HG03521 (cell line): ENCODE measurements at regions not wholly inside any gene's neighbourhood (a gene's known extent, or its start where the extent isn't known, plus 50 kb on each side); places are given as distances from the start of the nearest gene placed in this dataset.
"Not testable (repeated sequence)": the region's sequence is repeated elsewhere in the genome, so short reads cannot be mapped to it uniquely, and the experiment has no call there.

Experiments used
- ATAC-seq: cut with Tn5 transposase; IDR thresholded peaks from one replicate; pipeline ENCODE4 v1.9.1; 2021; ENCODE audit warnings: mild to moderate bottlenecking, moderate library complexity; ENCODE audit not compliant: unreplicated experiment

GRCh38 chr16:59392911-59393310 is 658.8 kb upstream of the GOT2 start:
- no peak for ATAC-seq

DNA sequence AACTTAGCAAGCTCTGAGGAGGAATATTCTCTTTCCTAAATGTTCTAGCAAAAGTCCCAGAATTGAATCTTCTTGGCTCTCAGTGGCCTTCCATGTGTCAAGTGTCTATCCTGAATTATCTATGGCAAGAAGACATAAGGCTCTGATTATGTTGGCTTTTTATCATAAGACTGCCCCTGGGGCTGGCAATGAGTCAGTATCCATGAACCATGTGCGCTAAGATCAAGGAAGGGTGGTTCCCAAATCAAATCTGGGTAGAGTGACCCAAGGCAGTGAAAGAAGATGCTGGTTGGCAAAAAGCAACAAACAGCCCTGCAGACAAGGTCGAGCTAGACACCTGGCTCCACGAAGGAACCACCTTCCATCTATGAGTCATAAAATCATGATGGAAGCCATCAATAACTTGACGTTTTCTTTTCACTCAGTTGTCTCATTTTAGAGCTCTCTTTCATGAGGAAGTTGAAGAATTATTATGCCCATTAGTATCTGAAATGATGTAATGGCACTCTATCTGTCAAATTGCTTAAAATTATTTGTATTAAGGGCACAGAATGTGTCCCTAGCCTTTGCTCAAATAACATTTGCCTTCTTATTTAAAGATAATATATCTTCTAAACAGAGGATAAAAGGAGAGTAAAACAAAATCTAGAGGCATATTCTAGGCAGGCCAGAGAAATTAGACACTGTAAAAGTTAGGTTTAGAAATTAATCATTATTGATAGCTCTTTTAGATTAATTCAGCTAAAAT is 657.7 kb upstream of the GOT2 start:
- ATAC-seq, result no peak

GRCh38 chr16:59385959-59386358 is 651.8 kb upstream of the GOT2 start:
- no peak for ATAC-seq

DNA sequence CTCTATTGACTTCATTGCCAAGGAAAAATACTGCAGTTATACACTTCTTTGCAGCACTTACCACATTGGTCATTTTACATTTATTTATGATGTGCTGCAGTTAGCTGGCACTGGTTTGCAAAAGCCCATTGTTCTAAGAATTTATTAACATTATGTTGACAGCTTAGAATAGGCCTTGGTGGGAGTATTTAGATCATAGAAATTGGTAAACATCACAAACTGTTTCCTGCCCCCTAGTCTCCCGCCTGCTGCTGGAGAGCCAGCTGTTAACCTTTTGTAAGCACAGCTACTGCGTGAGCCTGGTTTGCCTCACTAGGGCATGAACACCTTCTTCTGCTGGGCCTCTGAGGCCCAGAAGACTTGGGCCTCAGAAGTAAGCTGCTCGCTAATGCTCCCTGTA is 651.4 kb upstream of the GOT2 start:
- ATAC-seq, result no peak

GRCh38 chr16:59373632-59374031 is 639.5 kb upstream of the GOT2 start:
- ATAC-seq, result no peak

GRCh38 chr16:59370717-59371116 is 636.6 kb upstream of the GOT2 start:
- ATAC-seq, result no peak

DNA sequence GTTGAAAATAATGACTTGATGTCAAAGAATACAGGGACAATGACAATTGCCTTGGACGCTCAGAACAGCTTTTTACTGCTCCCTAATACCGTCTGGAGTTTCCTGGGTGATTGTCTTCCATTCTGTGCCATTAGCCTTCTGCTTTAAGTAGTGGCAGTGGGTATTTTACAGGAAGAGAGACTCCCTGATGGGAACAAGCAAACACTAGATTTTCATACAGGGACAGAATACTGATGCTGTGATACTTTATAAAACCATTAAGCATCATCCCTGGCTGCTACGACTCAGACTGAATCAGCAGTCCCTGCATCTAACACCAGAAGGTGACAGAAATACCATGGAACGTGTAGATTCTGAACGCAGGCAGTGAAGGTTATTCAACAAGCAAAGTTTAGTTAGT is 635.4 kb upstream of the GOT2 start:
- no peak for ATAC-seq

DNA sequence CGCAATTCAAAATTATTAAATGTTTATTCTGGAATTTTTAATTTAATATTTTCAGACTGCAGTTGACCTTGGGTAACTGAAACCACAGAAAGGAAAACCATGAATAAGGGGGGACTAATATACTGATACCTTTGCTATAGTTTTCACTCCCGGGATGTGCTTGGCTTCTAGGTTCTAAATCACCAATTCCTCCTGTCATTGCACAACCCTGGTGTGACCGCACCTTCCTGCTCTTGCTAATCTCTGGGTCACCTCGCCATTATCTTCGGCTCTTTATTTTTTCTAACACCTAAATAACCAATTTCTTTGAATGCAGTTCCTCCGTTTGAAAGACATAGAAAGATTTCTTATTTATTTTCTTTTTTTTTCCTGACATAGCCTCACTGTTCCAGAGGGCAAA is 634.5 kb upstream of the GOT2 start:
- ATAC-seq, result no peak

DNA sequence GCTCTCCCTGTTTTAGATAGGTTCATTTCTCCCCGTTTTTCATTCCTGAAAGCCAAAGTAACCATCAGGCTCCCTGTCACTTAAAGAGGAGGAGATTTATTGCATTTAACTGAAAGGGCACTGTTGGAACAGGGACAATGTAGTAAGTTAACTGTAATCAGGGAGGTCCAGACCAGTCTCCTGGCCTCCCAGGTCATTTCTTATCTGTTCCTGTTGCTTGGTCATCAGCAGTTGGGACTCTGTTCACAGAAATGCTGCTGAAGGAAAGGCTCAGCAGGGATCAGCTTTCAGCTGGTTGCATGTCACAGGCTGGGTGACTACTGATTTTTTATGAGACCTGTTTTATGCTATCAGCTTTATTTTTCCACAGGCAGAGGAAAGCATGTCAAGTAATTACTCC is 622.6 kb upstream of the GOT2 start:
- no peak for ATAC-seq

DNA sequence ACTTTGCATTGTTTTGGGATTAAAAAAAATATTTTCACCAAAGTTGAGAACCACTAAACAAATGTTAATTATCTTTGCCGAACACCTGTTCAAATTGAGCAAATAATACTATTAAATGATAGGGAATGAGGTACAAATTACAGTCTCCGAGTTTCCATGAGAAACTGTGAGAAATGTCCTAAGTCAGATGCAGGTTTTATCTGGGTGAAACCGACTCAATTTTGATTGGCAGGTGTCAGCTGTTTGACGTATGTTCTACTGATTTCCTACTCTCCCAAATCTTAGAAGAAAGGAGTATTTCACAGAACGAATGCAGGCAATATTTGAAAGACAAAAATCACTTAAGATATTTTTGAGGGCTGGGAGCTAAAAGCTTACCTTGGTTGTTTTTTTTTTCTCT is 622.0 kb upstream of the GOT2 start:
- ATAC-seq, result no peak

GRCh38 chr16:59355704-59356103 is 621.6 kb upstream of the GOT2 start:
- no peak for ATAC-seq

GRCh38 chr16:59351305-59351903 is 617.3 kb upstream of the GOT2 start:
- no peak for ATAC-seq

- ATAC-seq, result no peak
Measured at GRCh38 chr16:59350670-59351069, 616.6 kb upstream of the GOT2 start.

- no peak for ATAC-seq
Measured at GRCh38 chr16:59342669-59343068, 608.6 kb upstream of the GOT2 start.

GRCh38 chr16:59341368-59341767 is 607.3 kb upstream of the GOT2 start:
- ATAC-seq, result no peak

DNA sequence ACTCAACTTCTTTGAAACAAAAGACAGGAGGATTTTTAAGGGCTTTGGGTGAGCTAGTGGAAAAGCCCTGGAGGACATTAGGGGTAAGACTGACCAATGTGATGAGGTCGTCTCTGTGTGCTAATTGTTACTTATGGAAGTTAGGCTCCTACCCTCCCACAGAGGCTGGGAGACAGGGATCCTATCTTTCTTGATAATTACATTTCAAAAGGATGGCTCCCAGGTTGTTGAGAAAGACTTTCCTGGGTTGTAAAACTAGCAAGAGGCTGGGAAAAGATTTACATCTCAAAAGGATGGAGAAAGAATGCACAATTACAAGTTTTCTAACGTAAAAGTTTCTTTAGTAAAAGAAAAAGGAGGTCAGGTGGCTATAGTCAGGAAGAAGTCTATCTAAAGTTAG is 605.8 kb upstream of the GOT2 start:
- no peak for ATAC-seq

DNA sequence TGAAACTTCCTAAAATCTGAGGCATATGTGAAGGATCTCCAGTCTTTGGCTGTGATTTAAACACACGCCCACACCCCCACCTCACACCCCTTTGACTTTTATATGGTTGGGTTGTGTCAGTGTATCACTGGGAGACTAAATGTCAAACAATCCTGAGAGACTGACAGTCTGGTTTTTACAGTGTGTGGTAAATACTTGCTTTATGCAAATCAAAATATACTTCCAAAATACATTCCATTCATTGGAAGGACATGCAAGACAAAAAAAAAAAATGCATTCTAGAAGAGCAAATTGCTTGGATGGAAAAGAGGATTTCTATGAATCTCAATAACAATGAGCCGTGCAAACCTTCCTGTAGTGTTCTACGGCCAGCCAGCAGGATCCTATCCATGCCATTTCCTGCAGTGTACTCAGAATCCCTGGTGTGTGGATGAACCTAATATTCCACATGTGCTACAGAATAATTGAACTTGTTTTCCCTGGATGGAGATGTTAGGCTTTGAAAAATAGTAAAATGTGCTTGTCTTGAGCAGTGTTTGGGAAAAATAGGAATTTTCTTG is 602.1 kb upstream of the GOT2 start:
- ATAC-seq, result no peak

DNA sequence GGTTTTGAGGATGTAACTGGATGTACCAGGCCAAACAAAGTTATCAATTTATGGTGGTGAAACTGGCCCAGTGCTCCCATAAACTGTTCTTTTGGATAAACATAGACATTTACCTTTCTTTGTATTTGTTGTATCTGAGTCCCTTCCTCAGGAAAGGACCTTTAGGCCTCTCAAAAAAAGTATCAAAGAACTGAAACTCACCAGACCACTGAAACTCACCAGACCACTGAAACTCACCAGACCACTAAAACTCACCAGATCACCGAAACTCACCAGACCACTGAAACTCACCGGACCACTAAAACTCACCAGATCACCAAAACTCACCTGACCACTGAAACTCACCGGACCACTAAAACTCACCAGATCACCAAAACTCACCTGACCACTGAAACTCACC is 597.6 kb upstream of the GOT2 start:
- ATAC-seq, result not testable (repeated sequence)

- ATAC-seq, result no peak
Measured at GRCh38 chr16:59330019-59330670, 596.0 kb upstream of the GOT2 start.

- no peak for ATAC-seq
Measured at GRCh38 chr16:59328961-59329360, 594.8 kb upstream of the GOT2 start.

GRCh38 chr16:59327894-59328293 is 593.8 kb upstream of the GOT2 start:
- ATAC-seq, result no peak

DNA sequence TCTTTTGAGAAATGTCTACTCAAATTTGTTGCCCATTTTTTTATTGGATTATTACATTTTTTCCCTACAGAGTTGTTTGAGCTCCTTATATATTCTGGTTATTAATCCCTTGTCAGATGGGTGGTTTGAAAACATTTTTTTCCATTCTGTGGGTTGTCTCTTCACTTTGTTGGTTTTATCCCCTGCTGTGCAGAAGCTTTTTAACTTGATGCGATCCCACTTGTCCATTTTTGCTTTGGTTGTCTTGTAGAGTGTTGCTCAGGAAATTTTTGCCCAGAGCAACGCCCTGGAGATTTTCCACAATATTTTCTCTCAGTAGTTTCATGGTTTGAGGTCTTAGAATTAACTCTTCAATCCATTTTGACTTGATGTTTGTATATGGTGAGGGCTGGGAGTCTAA is 592.8 kb upstream of the GOT2 start:
- no peak for ATAC-seq
